RWPE1 (cell line): ENCODE measurements at regions not wholly inside any gene's neighbourhood (a gene's known extent, or its start where the extent isn't known, plus 50 kb on each side); places are given as distances from the start of the nearest gene placed in this dataset.

ENCODE experiments used
- CTCF ChIA-PET: fragments of 350-600 bp; sonication (Branson Sonifier 250); formaldehyde crosslinking; extraction: SDS; loops from one replicate; lab custom pipeline; 2021; lab: Yijun Ruan, JAX
- POLR2A ChIA-PET: fragments of 400-600 bp; formaldehyde crosslinking; extraction: SDS; loops from one replicate; lab custom pipeline; 2020; ENCODE audit warnings: antibody characterized with exemption; ENCODE audit not compliant: low non-redundant PET; lab: Yijun Ruan, JAX
- DNase-seq: peaks from one replicate; pipeline ENCODE4 v3.0.0; 2012; ENCODE audit warnings: low spot score
- H3K27ac ChIP-seq: fragments of 450-650 bp; 2 replicates; pipeline ENCODE4 v1.5.1; 2017
- TF ChIP-seq, protein P1 (sequence below): fragments of 450-650 bp; conservative IDR thresholded peaks from 2 replicates; pipeline ENCODE4 v1.5.1; 2017; ENCODE audit warnings: low read depth, mild to moderate bottlenecking

DNA sequence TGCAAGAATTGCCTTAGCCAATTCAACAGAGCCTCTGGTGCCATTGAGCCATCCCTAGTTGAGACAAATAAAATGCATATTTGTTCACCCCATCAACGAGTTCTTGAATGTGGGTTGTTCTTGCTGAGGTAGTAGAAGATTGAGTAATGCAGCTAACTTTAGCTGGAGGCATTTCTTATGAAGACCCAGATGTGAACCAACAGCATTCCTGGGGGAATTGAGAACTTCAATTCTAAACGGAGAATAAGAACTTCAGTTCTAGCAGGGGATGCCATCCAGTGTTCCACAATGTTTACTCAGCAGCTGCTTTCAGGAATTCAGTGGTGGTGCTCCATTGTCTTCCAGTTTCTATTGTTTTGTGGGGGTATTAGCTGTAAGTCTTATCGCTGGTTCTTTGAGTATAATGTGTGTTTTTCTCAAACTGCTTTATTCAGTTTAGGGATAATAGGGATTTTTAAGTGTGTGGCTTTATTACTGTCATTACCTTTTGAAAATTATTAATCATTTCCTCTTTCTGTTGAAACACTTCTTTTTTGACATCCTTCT is 1968.2 kb upstream of the NUDT12 start:
- DNase-seq, result no peak
- no peak overlapping the region for H3K27ac ChIP-seq
- POLR2A ChIA-PET, result no interaction called here
- TF ChIP-seq, protein P1, sequence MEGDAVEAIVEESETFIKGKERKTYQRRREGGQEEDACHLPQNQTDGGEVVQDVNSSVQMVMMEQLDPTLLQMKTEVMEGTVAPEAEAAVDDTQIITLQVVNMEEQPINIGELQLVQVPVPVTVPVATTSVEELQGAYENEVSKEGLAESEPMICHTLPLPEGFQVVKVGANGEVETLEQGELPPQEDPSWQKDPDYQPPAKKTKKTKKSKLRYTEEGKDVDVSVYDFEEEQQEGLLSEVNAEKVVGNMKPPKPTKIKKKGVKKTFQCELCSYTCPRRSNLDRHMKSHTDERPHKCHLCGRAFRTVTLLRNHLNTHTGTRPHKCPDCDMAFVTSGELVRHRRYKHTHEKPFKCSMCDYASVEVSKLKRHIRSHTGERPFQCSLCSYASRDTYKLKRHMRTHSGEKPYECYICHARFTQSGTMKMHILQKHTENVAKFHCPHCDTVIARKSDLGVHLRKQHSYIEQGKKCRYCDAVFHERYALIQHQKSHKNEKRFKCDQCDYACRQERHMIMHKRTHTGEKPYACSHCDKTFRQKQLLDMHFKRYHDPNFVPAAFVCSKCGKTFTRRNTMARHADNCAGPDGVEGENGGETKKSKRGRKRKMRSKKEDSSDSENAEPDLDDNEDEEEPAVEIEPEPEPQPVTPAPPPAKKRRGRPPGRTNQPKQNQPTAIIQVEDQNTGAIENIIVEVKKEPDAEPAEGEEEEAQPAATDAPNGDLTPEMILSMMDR, result no peak
- CTCF ChIA-PET, result interaction anchor here (0.6 kb wide), 1 partner anchor 1953 kb away, joined by 7 read pairs; no protein-coding TSS in a partner anchor

DNA sequence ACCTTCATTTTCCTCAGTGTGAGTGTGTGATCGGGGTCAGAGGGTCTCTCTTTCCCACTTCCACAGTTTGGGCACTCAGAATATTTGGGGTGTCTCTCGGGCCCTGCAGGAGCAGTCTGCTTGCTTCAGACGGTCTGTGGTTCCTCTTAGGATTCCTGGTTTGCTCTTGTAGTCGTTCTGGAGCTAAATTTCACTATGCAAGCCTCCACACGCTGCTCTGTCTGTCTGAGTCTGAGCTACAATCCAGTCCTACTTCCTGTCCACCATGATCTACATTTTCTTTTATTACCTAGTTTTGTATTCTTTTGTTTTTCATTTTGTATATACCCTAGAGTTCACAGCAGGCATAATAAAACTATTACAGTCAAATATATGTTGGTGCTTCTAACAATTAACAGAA is 1967.3 kb upstream of the NUDT12 start:
- POLR2A ChIA-PET, result no interaction called here
- CTCF ChIA-PET, result no interaction called here
- H3K27ac ChIP-seq, result no peak overlapping the region; the same call in 1 of the 2 replicates
- TF ChIP-seq, protein P1, result no peak
- DNase-seq, result no peak

DNA sequence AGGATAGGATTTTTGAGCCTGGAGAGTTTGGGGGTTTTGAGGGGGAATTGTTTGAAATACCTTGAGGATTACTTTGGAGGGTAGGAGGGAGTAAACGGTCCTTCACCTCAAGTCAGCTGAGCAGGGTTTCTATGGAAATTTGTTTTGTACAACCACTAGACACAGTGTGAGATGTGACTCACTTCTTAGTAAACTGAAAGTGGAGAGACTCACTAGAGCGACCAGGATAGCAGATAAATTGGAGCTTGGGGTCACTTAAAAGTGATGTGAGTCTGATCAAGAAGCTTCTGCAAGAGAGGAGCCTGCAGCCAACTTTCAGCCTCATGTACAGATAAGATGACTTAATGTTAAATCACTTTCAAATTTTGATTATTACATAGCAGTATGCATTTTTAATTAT is 1945.9 kb upstream of the NUDT12 start:
- ChIA-PET CTCF (interaction anchor here (0.7 kb wide), 1 partner anchor 1096 kb away, joined by 6 read pairs; no protein-coding TSS in a partner anchor), POLR2A (no interaction called here)
- DNase-seq, result no peak
- no peak overlapping the region for H3K27ac ChIP-seq
- TF ChIP-seq, protein P1, result no peak

DNA sequence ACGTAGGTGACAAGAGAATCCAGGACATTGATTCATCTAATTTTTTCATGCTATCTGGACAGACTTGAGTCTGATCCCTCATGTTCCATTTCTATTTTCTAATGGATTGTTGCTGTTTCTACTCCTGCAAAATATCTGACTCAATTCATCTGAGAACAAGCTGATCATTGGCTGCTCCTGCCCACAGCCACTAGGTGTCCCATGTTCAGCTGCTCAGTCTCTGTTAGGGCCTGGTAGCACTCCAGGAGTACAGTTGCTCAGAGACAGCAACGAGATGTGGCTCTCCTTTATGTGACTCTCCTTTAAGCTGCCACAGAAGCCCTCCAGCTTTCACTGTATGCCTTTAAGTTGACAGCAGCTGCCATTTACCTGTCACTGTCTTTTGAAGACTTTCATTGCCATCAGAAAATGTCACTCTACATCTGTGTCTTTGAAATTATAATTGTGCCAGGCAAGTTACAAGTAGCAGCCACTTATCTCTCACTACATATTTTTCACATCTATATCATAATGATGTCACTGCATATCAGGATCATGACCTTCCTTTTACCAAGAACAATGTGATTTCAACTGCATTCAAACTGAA is 1944.2 kb upstream of the NUDT12 start:
- DNase-seq, result no peak
- POLR2A ChIA-PET, result no interaction called here
- TF ChIP-seq, protein P1, result peak; percentile 21; the same call in 1 of the 2 replicates
- no peak overlapping the region for H3K27ac ChIP-seq
- CTCF ChIA-PET, result interaction anchor here (0.7 kb wide), 1 partner anchor 146 kb away, joined by 4 read pairs; no protein-coding TSS in a partner anchor

DNA sequence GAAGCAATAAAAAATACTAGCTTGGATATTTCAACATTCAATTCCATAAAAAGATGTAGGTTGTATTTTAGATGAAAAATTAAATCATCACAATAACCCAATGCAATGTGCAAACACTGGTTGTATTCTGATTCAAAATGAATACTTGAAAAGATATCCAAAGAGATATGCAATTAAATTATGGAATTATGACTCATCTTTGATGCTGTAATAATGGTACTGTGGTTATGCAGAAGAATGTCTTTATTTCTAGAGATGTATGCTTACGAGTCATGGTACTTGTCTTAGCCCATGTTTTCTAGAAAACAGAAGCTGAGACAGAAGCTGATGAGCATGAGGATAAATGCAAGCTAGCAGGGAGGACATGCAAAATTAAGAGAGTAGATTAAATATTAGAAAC is 1941.4 kb upstream of the NUDT12 start:
- H3K27ac ChIP-seq, result no peak overlapping the region
- no peak for DNase-seq
- CTCF ChIA-PET, result interaction anchor here (0.6 to 0.9 kb wide), 2 partner anchors 9 to 657 kb away, joined by 3 to 4 read pairs; no protein-coding TSS in a partner anchor
- POLR2A ChIA-PET, result no interaction called here
- TF ChIP-seq, protein P1, result no peak

DNA sequence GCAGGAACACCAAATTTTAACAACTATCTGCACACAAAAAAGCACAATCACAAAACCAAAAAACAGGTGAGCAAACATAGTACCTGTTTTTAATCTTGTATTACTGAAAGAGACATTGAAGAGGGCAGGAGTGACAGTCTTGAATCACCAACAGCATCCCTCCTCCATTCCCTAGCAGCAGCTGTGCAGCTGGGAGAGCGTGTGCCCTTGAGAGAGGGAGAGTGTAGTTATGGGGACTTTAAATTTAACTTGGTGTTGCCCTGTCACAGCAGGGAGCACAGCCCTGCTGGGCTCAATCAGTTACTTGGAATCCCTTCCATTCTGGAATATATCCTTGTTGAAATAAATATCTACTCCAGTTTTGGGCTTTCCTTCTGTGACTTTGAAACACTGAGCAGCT is 1938.7 kb upstream of the NUDT12 start:
- ChIA-PET POLR2A (no interaction called here), CTCF (interaction anchor here (0.6 to 0.7 kb wide), 2 partner anchors 271 to 1698 kb away, joined by 3 read pairs; no protein-coding TSS in a partner anchor)
- no peak overlapping the region for H3K27ac ChIP-seq
- no peak for DNase-seq
- TF ChIP-seq, protein P1, result no peak
